Liver (tissue), 3 donors: ENCODE measurements at regions not wholly inside any gene's neighbourhood (a gene's known extent, or its start where the extent isn't known, plus 50 kb on each side); places are given as distances from the start of the nearest gene placed in this dataset.

Experiments
- EGR1 ChIP-seq, 2 donors: IDR thresholded peaks; 2 replicates each; pipeline ENCODE4 v1.6.1; 2016 to 2018; ENCODE audit warnings: antibody characterized with exemption in 2 of 2, low read depth in 2 of 2
- FOXA1 ChIP-seq: IDR thresholded peaks from 2 replicates; pipeline ENCODE4 v1.6.1; 2016; ENCODE audit warnings: antibody characterized with exemption
- HNF4A ChIP-seq, 2 donors: conservative IDR thresholded peaks; 2 replicates each; pipeline ENCODE4 v1.6.1; 2016; ENCODE audit warnings: antibody characterized with exemption in 2 of 2, mild to moderate bottlenecking in 2 of 2
- MAX ChIP-seq: IDR thresholded peaks from 2 replicates; pipeline ENCODE4 v1.6.1; 2016; ENCODE audit warnings: antibody characterized with exemption
- RAD21 ChIP-seq, 2 donors: IDR thresholded peaks; 2 replicates each; pipeline ENCODE4 v1.6.1; 2016; ENCODE audit warnings: antibody characterized with exemption in 2 of 2, mild to moderate bottlenecking in 2 of 2
- SP1 ChIP-seq: IDR thresholded peaks from 2 replicates; pipeline ENCODE4 v1.6.1; 2018; ENCODE audit warnings: antibody characterized with exemption, mild to moderate bottlenecking
- TF ChIP-seq, protein P1 (sequence below): fragments of 150-350 bp; IDR thresholded peaks from 2 replicates; pipeline ENCODE4 v1.5.1; 2017; ENCODE audit warnings: improper control_type of control experiment, low read depth, low read length; ENCODE audit not compliant: missing input control
- TF ChIP-seq, protein P2 (sequence below): IDR thresholded peaks from 2 replicates; pipeline ENCODE4 v1.6.1; 2016; ENCODE audit warnings: antibody characterized with exemption
- donor health status: healthy.
- donor health status: healthy.

- TF ChIP-seq MAX, result no peak
- TF ChIP-seq, protein P1, sequence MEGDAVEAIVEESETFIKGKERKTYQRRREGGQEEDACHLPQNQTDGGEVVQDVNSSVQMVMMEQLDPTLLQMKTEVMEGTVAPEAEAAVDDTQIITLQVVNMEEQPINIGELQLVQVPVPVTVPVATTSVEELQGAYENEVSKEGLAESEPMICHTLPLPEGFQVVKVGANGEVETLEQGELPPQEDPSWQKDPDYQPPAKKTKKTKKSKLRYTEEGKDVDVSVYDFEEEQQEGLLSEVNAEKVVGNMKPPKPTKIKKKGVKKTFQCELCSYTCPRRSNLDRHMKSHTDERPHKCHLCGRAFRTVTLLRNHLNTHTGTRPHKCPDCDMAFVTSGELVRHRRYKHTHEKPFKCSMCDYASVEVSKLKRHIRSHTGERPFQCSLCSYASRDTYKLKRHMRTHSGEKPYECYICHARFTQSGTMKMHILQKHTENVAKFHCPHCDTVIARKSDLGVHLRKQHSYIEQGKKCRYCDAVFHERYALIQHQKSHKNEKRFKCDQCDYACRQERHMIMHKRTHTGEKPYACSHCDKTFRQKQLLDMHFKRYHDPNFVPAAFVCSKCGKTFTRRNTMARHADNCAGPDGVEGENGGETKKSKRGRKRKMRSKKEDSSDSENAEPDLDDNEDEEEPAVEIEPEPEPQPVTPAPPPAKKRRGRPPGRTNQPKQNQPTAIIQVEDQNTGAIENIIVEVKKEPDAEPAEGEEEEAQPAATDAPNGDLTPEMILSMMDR, result no peak
- TF ChIP-seq SP1, result peak; percentile 37
- TF ChIP-seq RAD21 (IDR thresholded peaks at IDR 0.05), result peak in 1 of 2 donors; percentile 3
- no peak for TF ChIP-seq EGR1 (IDR thresholded peaks at IDR 0.05; ENCODE audit: low read depth in 2 of 2)
- no peak for TF ChIP-seq FOXA1
- TF ChIP-seq, protein P2, sequence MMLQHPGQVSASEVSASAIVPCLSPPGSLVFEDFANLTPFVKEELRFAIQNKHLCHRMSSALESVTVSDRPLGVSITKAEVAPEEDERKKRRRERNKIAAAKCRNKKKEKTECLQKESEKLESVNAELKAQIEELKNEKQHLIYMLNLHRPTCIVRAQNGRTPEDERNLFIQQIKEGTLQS, result no peak
- TF ChIP-seq HNF4A (conservative IDR thresholded peaks at IDR 0.05), result no peak
Measured at GRCh38 chr11:19519912-19520641, 192.6 kb upstream of the NAV2 start.
